Fibroblast of skin of left biceps (primary cell): ENCODE measurements at regions not wholly inside any gene's neighbourhood (a gene's known extent, or its start where the extent isn't known, plus 50 kb on each side); places are given as distances from the start of the nearest gene placed in this dataset.

Experiments
- DNase-seq, 2 experiments: peaks; one replicate each; pipeline ENCODE4 v3.0.0-alpha.2; 2013; ENCODE audit warnings: low read depth in 2 of 2

DNA sequence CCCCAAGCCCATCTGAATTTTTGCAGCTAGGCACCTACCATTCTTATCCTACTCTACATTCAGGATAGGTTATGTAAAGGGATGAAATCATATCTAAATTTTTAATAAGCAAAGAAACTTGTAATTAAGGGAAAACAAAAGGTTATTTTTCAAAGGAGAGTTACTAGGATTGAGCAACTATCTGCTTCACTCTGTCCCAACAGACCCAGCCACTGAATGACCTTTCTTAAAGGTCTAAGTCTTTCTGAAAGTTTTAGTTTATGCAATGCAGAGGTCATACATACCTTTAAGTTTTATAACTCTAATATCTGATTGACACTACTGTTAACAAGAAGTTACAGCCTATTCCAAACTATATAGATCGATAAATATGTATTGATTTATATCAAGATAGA lies 209.2 kb upstream of the CTNNB1 start:
- DNase-seq = no peak

DNA sequence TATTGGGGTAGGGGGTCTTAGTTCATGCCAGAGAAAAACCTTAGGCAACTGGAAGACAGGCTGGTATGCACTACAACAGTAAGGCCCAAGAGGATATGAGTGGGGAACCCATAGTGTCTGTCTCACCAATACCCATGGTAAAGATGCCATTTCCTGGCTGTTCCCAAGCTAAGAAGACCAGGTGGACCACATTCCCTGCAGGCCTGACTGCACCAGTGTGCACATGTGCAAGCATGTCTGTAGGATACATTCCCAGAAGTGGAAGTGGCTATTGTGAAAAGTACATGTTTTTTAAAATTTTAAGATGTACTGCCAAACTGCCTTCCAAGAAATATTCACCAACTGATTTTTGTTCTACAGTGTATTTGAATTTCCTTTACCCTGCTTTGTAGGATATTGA lies 207.3 kb upstream of the CTNNB1 start:
- no peak for DNase-seq

DNA sequence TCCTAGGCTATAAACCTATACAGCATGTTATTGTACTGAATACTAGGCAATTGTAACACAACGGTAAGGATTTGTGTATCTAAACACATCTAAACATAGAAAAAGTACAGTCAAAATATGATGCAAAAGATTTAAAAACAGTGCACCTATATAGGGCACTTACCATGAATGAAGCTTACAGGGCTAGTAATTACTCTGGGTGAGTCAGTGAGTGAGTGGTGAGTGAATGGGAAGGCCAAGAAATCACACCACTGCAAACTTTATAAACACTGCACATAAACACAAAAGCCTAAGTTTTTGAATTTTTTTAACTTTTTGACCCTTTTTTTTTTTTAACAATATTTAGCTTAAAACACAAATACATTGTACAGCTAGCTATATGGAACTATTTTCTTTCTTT lies 204.7 kb upstream of the CTNNB1 start:
- no peak for DNase-seq

DNA sequence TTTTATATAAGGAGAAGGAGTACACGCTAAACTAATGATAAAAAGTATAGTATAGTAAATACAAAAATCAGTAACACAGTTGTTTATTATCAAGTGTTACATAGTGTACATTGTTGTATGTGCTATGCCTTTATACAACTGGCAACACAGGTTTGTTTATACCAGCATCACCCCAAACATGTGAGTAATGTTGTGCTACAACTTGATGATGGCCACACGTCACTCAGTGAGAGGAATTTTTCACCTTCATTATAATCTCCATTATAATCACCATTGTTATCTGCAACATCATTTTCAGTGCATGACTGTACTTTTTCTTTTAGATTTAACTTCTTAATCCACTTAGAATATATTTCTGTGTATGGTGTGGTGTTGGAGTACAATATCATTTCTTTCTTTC lies 204.0 kb upstream of the CTNNB1 start:
- DNase-seq = no peak

DNA sequence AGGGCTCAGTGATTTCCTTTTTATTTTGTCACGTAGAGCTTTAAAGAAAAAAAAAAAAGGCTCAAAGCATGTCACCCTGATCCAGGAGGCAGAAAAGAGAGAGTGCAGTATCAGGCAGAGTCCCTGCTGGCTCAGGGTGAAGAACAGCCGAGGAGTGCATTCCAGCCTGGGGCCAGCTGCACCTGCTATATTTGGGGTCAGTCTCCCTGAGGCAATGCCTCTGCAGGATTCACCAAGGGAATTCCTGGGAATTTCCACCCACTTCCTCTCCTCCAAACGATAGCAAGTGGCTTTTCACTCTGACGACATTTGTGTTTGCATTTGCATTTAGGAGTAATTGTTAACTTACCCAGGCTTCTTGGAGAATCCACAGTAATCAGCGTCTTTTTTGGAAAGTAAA lies 202.9 kb upstream of the CTNNB1 start:
- DNase-seq = no peak

DNA sequence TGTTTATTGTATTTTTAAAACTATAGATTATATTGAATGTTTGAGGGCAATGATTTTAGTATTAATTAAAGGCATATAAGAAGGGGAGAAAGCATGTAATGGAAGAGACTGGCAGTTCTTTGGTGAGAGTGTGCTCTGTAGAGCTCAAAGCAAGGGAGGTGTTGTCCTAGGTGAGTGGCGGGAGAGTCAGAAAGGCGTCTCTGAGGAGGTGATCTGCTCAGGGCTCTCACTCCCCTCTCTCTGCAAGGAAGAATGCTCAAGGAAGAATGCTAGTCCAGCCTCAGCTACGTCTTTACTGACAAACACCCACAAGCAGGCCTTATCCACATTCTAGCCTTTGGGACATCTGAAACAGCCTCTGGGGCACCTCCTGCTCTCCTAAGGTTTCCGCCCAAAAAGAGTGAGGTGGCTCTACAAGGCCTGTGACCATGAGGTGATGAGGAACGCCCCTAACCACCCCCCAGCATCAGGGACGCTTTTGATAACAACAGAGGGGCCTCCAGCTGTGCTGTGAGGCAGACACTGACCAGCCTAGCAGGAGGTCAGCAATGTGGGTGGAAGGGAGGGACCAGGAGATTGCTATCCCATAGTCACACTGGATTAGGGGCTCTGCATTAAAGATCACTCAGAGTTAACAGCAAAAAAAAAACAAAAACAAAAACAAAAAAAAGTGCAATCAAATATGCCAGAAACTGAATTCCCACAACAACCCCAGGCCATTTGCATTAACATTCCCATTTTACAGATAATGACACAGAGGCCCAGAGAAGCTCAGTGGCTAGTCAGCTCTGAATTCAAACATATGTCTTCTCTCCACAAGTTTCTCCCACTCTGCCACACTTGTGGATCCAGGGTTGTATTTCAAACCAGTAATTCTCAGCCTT lies 202.2 kb upstream of the CTNNB1 start:
- DNase-seq = no peak

DNA sequence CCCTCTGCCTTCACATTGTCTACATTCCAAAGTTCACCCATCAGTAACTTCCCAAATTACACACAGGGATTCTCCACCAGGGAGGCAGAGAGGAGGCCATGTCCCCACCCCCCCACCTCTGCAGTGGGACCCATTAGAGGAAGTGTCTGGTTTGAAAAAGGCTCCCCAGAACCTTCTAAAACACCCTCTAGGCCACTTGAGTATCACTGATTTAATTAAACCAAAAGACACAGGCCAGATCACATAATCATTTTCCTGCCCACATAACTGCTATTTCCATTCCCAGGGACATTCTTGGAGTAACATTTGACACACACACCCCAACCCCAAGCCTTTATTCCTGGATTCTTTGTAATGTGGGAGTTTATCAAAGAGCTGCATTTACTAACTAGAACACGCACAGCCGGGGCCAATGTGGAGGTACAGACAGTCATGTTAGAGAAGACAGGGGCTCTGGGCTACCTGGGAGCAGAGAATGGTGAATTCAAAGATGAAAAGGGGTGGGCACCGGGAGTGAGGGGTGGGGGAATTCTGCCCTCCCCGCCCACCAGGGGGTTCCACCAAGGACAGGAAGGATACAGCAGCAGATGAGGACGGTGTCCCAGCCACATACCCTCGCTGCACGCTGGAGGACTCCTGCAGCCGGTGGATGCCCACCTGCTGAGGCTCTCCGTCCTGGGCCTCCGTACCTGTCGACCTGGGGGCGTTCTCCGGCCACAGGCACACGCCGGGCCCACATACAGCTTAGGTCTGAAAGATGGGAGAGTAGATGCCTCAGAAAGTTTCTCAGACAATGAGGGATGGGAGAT lies 201.4 kb upstream of the CTNNB1 start:
- no peak for DNase-seq

DNA sequence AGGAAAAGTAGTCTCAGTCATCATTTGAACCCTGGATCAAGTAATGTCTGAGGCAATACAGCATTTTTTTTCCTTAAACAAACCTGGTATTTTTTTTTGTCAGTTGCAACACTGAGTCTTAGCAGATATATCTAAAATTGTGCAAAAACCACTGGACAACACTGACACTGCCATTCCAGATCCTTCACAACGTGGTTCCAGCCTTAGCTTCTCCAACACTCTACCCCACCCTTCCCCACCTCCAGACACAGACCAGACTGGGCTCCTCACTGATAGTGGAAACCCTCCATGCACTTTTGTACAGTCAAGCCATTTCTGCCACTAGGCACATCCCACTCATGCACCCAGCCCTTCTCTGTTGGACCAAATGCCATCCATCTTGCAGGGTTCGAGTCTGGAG lies 199.6 kb upstream of the CTNNB1 start:
- DNase-seq = no peak

DNA sequence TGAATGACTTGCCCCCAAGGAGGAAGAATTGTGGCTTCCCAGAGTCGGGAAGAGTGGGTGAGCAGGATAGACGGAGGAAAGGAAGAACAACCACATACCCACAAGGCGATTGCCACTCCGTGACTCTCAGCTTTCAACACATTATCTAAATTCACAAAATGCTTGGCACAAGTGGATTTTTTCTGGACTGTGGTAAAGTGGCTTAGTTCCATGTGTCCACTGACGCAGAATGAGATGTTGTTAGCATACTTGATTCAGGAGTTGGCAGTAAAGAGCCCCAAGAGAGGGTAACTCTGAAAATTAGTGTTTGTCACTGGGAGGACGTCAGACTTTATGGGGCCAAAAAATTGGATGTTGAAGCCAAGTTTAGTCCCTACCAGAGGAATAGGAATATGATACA lies 198.8 kb upstream of the CTNNB1 start:
- no peak for DNase-seq

DNA sequence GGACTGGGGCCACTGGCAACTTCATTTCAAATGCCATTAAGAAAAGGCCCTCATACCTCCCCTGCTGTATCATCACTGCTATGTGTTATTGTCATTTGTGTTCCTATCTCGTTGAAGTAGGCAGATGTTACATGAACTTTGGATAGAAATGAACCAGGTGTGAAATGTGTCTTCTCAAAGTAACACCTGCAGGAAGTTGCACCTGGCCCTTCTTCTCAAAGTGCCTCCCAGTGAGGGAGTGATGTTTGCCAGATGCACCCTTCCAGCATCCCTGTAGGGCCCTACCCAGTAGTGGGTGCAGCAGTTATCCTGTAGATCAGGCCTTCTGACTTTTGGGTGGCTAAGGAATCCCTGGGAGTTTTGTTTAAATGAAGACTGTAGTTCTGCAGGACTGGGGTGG lies 197.7 kb upstream of the CTNNB1 start:
- no peak for DNase-seq

DNA sequence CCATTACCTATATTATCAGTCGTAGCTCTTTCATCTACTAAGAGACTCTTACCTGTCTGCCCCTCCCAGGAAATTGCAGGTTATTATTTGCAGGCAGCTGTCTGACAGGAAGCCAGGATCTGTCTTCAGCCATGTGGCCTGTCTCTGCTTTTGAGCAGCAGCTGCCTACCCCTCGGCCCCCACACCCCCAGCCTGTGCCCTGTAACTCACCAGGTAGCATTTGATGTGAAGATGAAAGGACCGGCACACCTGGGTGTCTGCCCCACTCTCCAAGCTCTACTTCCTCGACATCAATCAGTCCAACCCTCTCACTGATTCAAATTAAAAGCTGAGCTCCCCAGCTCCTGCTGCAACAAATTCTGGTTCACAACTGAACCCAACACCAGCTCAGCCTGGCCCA lies 197.2 kb upstream of the CTNNB1 start:
- DNase-seq = no peak

DNA sequence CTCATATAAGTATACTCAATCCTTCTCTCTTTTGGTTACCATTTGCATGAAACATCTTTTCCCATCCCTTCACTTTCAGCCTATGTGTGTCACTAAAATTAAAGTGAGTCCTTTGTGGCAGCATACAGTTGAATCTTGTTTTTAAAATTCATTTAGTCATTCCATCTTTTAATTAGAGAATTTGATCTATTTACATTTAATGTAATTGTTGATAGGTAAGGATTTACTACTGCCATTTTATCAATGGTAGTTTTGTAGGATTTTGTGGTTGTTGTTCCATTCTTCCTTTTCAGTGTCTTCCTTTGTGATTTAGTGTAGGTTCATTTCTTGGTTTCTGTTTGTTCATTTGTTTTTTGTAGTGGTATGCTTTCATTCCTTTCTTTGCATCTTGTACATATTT lies 191.9 kb upstream of the CTNNB1 start:
- DNase-seq = no peak

DNA sequence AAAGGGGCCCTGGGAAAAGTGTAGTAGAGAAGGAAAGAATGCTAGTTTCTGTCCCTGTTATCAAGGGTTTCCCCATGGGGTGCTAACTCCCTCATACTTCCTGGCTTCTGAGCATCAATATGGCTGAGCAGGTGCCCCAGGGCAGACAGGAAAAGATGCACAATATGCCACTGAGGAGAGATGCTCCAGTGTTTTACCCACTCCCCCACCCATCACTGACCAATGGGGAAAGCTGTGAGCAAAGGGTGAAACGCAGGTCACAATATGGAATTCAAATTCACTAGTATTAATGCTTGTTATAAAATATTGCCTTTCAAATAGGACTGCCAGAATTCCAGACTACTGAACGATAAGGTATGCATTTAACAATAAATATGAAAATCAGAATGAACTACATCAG lies 187.5 kb upstream of the CTNNB1 start:
- DNase-seq = no peak

DNA sequence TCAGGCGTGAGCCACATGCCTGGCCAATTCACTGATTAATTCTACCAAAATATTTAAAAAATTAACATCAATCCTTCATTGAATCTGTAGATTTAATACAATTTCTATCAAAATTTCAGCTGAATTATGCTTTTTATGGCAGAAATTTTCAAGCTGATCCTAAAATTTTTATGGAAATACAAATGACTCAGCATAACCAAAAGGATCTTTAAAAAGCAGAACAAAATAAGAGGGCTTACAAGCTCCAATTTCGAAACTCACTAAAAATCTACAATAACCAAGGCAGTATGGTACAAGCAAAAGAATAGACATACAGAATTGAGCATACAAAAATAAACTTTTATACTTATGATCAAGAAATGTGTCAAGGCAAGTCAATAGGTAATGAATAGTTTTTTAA lies 180.4 kb upstream of the CTNNB1 start:
- no peak for DNase-seq

DNA sequence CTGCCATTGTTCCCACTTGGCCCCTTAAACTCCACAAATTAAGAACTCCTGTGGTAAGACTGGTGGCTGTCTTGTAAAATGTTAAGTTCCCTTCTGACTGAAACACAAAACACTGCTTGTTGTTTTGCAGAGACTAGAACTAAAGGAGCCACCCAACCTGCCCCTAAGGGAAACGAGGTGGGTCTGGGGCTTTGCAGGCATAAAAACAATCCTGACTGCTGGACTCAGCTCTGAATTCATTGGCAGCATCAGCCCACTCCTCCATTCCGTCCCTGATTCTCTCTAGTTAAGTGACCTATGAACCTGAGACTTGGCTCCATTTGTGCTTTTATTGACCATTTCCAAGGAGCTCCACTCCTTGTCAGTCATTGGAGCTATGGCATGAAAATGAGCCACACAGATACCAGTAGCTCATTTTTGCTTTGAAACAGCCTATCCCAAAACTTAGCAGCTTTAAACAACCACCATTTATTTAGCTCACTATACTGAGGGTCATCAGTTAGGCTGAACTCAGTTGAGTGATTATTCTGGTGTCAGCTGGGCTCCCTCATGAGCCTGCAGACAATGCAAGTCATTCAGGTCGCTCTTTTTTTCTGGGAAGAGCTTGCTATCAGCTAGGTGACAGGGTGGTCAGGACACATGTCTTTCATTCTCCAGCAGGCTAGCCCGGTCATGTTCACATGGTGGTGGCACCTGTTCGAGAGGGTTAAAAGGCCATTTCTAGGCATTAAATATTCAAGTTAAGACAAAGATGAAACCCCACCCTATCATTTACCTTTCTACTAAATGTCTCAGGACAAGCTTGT lies 175.1 kb upstream of the CTNNB1 start:
- no peak for DNase-seq

DNA sequence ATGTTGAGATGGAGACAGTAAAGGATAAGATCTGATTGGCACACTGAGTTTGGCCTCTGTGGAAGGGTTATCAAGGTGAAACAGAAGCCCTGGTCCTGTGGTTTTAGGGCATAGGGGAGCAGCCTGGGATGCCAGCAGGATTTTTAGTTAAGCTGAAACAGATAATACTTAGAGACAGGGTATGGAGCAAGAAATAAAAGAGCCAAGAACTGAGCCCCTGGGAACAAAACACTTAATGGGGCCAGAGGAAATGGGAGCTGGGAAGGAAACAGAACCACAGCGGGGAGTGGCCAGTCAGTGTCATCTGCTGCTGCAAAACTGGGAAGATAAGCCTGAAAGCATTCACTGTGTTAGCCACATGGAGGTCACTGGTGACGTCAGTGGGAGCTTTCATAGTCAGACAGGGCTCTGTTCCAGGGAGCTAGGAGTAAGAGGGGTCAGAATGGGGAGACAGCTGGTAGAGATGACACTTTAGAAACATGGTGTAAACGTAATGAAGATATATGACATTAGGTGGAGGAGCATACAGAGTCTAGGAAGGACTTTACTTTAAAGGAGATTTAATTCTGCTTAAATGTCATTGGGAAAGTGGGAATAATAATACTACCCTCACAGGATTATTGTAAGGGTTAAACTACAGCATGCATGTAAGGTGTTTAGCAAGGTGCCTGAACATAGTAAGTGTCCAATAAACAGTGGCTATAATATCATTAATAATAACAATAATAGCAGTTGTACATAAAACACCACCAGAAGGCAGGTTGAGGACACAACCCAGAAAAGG lies 172.7 kb upstream of the CTNNB1 start:
- no peak for DNase-seq

DNA sequence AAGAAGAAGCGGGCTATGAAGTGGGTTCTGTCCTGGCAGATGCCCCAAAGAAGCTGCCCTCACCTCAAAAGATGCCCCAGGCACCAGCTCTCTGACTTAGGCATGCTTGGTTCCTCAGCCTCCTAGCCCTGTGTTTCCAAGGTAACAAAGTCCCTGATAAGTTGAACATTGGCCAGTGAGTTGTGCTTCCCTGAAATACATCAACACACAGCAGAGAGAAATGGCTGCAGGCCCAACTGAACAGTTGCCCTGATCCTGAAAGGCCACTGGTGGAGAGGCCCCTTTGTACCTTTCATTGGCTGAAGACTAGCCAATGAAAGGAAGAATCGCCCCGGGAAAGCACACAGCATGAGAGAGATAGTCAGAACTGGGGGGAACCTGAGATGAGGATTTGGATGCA lies 169.9 kb upstream of the CTNNB1 start:
- DNase-seq = no peak

DNA sequence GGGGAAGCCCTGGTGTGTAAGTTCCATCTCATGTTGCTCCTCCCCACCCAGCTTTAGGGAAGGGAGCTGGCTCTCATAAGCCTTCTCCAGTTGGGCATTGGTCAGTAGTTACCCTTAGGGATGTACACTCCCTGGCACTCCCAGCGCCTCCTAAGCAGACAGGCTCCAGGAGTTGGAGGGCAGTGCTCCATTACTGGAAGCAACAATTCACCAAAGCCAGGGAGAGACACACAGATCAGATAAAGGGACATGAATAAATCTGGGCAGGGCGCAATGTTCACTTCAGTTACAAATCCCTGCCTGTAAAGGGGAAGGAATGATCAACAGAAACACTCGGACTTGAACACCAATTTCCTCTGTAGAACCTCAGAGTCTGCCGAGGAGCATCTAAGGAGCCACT lies 169.1 kb upstream of the CTNNB1 start:
- DNase-seq = no peak

DNA sequence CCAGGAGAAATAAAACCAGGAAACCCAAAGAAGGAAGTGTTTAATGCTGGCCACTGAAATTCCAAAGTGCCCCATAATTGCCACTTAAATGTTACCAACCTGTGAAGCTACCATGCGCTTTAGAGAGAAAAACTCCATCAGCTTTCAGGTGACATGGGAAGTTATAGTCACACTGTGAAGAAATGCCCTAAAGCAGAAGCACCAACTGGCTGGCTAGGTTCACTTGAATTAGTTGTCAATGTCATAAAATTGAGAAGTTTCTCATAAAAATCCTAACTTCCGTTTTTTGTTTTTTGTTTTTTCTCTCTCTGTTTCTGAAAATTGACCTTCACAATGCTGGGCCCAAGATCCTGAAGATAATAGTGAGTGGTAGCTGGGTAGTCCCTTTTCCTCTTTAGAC lies 167.9 kb upstream of the CTNNB1 start:
- DNase-seq = no peak

DNA sequence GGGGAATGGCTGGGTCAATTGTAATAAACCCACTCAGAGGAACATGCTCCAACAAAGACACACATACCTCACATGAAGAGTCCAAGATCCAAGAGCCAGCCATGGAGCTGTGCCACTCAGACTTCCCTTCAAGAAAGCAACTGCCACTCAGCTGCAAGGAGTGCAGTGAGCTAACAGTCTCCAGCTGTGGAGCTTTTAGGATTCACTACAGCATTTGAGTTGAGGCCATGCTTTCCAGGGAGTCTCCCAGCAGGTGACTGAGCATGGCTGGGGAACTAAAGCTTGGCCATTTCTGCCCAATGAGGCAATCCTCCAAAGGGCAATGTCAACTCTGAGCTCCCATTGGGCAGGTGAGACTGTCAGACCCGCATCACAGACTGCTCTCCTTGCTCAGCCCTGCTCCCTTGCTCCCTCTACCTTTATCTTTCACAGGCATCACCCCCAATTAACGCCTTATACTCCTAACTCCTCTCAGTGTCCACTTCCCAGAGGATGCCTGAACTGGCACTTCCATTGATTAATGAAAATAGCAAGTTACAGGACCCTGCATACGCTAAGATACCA lies 165.3 kb upstream of the CTNNB1 start:
- DNase-seq = no peak

DNA sequence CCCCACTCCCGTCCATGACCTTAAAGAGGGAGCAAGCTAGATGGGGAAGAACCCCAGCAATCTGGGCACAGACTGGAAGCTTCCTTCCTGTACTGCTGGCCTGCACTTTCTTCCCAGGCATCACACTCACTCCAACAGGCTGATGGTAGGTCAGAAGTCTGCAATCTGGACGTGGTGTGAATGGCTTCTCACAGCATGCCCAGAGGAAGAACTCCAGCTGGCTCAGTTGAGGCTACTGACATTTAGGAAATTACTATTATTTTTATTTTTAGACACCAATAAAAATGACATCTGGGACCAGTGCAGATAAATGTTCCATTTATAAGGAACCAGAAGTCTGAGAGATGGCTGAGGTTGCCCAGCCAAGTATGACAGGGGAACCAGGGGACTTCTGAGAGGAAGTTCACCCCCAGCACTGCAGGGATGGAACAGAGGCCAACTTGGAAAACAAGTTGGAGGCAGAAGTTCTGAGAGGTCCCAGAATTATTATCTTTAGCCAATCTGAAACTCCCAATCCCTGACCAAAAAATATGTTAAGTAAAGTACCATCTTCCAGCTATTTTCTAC lies 163.8 kb upstream of the CTNNB1 start:
- no peak for DNase-seq
